ENCODE measurements at regions not wholly inside any gene's neighbourhood (a gene's known extent, or its start where the extent isn't known, plus 50 kb on each side); places are given as distances from the start of the nearest gene placed in this dataset.
"Not testable (repeated sequence)": the region's sequence is repeated elsewhere in the genome, so short reads cannot be mapped to it uniquely, and the experiment has no call there.

DNA sequence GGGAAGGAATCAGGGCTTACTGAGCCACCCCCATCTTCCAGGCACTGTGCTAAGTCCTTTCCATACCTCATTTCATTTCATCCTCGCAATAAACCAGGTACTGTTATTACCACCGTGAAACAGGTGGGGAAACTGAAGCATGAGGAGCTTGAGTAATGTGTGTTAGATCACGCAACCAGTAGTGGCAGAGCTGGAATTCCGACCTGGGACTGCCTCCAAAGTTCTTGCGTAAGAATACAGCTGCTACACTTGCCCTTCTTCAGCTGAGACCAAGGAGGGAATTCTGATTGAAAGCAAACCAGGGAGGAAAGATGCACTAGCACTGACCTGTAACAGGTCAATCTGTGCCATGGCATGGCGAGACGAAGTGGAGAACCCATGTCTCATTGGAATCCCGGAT, 113.4 kb upstream of the MSX2 start:
- no peak for DNase-seq

DNA sequence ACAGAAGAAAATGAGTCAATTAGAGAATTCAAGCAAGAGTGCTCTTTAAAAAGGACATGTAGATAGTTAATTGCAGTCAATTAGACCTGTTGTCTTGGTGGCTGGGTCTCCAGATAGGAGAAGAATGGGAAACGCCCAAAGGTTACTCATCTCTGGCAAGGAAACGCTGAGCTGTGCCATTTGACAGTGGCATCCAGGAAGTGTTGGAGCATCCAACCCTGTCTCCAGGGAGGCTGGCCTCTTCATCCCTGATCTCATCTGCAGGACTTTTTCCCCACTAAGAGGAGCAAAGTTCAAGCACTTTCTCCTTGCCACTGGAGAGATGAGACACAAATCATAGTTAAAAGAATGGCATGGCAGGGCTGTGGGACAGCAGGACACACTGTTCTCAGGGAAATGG, 111.7 kb upstream of the MSX2 start:
- no peak for DNase-seq

GRCh38 chr5:174614500-174615135, 109.8 kb upstream of the MSX2 start:
- no peak for DNase-seq

DNA sequence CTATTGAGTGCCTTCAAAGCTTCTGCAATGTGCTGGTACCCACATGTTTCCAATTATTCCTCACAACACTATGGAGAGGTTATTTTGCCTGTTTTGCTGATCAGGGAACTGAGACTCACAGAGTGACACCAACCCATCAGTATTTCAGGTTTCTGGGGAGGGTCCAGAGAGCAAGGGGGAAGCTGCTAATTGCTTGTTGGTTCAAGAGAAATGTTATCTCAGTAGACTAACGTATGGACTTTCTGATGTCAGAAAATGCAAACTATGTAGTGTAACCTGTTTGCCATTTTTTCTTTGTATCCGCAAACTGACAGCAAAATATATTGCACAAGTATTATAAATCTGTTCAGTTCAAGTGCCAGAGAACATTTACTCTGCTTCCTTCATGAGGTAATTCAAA, 108.3 kb upstream of the MSX2 start:
- no peak for DNase-seq

GRCh38 chr5:174617285-174617684, 107.1 kb upstream of the MSX2 start:
- no peak for DNase-seq

DNA sequence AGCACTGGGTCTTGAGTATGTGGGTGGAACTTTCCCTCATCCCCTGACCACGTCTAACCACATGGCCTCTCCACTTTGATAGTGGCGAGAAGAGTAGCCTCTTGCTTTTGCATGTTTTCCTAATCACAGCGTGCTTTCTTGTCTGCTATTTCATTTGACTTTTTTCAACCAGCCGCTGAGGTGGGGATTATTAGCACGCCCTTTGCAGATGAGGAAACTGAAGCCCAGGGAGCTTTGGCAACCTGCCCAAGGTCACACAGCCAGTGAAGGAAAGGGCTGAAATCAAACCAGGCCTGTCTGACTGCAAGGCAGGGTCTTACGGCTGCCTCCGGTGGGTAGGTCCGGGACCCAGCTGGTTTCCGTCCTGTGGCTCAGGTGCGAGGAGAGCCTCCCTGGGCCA, 106.5 kb upstream of the MSX2 start:
- no peak for DNase-seq

GRCh38 chr5:174618589-174618988, 105.8 kb upstream of the MSX2 start:
- no peak for DNase-seq

DNA sequence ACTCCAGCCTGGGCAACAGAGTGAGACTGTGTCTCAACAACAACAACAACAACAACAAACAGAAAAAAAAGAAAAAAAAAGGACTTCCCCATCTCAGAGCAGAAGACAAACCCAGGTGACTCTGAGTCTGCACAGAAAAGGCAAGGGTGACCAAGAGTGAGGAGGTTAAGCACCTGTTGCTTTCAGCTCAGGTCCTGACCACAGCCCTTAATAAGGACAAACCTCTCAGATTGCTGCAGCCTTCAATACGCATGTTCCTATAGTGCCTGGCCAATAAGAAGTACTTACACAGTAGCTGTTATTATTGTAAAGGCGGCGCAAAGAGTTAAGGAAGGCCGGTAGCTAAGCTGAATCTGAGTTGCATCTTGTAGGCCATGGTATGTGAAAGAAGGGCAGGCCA, 102.3 kb upstream of the MSX2 start:
- no peak for DNase-seq

GRCh38 chr5:174623018-174623417, 101.4 kb upstream of the MSX2 start:
- no peak for DNase-seq

GRCh38 chr5:174623433-174624019, 100.9 kb upstream of the MSX2 start:
- DNase-seq: no peak

- no peak for DNase-seq
Observed at GRCh38 chr5:174624733-174625522, 99.5 kb upstream of the MSX2 start.

GRCh38 chr5:174625591-174626350, 98.6 kb upstream of the MSX2 start:
- DNase-seq: no peak

- DNase-seq: no peak
Observed at GRCh38 chr5:174626369-174626920, 97.9 kb upstream of the MSX2 start.

GRCh38 chr5:174636094-174636493, 88.3 kb upstream of the MSX2 start:
- DNase-seq: no peak

- no peak for DNase-seq
Observed at GRCh38 chr5:174642816-174643405, 81.5 kb upstream of the MSX2 start.

GRCh38 chr5:174644436-174644835, 79.9 kb upstream of the MSX2 start:
- DNase-seq: no peak

DNA sequence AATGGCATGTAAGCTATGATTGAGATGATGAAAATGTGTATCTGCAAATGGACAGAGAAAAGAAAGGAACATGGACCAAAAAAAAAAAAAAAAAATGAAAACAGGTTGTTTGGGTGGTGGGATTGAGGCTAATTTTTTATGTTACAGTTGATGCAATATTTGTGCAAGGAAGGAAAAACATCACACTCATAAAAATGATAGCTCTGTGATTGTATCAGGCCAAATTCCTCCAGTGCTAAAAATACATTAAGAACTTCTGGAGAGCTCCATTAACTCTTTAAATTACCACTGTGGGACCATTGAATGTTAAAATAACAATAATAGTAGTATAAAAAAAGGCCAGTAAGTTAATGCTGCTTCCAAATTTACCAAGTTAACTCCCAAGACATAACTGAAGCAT, 79.5 kb upstream of the MSX2 start:
- DNase-seq: no peak

DNA sequence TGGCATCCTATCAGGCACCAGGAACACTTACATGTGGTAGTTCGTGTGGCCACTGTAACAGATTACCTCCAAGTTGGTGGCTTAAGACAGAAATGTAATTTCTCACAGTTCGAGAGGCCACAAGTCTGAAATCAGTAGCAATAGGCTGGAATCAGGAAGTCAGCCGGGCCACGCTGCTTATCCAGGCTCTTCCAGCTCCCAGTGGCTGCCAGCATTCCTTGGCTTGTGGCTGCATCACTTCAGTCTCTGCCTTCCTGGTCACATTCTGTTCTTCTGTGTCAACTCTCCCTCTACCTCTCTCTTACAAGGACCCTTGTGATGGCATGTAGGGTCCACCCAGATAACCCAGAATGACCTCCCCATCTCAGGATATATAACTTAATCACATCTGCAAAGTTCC, 78.7 kb upstream of the MSX2 start:
- DNase-seq: no peak

DNA sequence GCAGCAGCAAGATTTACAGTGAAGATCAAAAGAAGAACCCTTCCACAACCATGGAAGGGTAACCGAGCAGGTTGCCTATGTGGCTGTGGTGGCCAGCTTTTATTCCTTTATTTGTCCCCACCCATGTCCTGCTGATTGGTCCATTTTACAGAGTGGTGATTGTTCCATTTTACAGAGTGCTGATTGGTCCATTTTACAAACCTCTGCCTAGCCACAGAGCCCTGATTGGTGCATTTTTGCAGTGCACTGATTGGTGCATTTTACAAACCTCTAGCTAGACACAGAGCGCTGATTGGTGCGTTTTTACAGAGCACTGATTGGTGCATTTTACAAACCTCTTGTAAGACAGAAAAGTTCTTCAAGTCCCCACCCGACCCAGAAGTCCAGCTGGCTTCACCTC, 75.8 kb upstream of the MSX2 start:
- not testable (repeated sequence) for DNase-seq

DNA sequence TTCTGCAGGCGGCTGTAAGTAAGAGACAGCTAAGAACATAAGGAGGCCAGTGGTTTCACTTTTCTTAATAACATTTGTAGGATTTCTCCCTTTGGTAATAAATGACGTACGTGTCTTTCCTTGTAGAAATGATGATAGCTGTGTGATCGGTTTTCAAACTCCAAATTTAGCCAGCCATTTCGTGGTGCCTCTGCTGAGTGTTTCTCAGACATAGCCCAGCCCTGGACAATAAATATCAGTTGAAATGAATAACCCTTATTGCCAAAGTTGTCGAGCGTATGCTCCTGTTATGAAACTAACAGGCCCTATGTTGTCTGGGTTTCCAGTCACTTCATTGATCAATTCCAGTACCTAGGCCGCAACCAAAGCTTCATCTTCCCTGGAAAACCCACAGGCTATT, 75.0 kb upstream of the MSX2 start:
- no peak for DNase-seq

DNA sequence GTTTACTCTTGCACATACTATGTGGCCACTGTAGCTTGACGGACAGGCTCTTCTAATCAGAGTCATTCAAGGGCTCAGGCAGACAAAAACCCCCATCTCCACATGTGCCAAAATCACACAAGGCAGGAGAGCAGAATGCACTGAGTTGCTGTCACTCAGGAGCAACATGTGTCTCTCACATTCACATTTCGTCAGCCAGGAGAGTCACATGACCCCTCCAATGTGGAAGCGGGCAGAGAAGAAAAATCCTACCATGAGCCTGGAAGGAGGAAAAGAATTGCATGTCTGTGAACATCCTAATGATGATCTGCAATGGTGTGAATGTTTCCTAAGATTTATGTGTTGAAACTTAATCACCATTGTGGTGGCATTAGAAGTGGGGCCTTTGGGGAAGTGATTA, 69.9 kb upstream of the MSX2 start:
- no peak for DNase-seq

- DNase-seq: no peak
Observed at GRCh38 chr5:174655351-174655750, 69.0 kb upstream of the MSX2 start.
